ENCODE measurements at regions not wholly inside any gene's neighbourhood (a gene's known extent, or its start where the extent isn't known, plus 50 kb on each side); places are given as distances from the start of the nearest gene placed in this dataset.

DNA sequence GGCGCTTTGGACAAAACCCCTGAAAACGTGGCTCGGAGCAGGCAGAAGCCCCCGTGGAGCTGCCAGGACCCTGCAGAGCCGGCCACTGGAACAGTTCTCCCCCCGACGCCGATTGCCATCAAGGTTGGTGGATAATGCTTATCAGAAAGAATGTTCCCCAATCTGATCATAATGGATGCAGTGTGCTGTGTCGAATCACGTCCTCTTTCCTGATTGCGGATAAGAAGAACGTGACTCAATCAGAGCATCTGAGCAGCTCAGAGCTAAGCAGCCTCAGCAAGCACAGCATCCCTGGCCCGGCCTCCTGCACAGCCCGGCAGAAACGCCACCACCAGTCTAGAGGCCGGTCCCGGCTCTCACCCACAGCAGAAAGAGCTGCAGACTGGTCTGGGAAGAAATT, 488.0 kb downstream of the EIPR1 start:
- no peak for DNase-seq

DNA sequence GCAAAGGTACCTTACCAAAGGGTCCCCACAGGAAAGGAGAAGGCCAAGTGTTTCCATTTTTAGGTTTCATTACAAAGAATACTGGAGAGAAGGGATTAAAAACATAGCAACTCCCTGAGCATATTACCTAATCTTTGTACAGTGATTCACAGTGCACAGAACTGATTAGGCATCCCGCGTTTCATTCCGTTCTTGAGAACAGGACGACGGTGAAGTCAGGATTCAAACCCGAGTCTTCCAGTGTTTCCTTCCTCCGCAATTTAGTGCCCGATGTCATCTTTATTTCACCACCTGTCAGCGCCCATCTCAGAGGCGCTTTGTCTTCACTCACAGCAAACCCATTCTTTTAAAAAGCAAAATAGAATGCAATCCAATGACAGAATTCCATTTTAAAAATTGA, 488.5 kb downstream of the EIPR1 start:
- DNase-seq = no peak

DNA sequence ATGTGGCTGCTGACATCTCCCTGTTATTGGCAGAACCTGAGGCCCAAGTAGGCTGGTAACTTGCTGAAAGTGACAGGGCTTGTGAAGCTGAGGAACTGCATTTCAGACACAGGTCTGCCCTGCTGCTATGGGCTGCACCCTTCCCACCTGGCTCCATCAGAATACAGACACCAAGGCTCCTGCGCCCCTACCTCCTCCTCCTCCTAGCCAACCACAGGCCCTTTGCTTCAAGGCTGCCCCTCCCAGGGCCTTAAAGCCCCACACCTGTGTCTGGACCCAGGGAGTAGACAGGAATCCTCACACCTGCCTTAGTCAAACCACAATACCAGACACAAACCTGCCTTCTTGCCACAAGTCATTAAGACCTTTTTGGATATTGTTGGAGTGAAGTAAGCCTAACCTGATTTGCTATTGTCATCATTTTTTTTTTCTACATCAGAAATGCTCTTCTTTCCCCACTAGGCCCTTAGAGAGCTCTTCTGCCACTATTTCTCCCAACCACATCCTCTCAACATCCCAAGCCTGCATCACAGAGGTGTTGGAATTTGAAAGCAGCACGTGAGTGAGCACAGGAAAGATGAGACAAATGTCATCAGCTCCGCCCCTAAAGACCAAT, 489.7 kb downstream of the EIPR1 start:
- DNase-seq = no peak

DNA sequence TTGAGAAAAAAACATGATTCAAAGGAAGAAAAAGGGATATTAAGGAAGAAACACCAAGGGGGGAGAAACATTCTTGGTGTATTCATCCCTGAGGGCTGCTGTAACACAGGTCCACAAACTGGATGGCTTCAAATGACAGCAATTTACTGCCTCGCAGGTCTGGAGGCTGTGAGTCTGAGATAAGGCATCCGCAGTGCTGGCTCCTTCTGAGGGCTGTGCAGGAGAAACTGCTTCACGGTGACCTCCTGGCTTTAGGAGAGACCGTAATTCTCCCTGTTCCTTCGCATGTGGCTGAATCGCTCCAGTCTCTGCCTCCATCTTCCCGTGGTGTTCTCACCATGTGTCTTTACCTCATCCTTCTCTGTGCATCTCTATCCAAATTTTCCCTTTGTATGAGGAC, 490.7 kb downstream of the EIPR1 start:
- no peak for DNase-seq

DNA sequence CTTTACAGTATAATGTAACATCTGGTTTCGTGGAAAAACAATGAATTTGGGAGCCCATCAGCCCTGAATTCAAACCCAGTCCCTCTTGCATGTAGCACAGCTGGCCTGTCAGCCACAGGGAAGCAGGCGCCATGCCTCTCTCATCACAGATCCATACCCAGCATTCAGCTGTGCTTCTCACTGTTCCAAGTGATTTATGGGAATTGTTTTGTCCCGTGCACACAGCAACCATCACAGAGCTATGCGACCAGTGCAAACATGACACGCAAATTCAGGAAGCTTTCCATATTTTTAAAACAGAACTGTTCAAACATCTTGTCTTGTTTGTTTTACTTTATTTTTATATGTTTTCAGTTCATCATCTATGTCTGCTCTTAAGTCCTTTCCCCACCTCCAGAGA, 496.1 kb downstream of the EIPR1 start:
- no peak for DNase-seq

DNA sequence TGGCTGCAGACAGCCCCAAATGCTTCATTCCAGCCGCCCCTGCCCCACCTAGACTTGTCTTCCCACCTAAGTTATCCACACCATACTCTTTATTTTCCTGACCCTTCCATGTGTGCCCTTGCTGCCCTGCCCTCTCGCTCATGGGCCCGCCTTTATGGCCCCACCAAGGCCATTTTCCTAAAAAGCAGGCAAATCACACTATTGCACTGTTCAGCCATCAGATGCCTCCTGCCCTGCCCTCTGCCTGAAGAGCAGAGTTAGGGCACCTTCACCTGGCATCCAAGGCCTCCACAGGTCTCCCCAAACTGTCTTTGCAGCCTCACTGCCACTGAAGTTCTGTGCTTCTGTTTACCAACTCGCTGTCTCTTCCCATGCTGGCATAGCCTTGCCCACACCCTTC, 496.7 kb downstream of the EIPR1 start:
- DNase-seq = no peak

DNA sequence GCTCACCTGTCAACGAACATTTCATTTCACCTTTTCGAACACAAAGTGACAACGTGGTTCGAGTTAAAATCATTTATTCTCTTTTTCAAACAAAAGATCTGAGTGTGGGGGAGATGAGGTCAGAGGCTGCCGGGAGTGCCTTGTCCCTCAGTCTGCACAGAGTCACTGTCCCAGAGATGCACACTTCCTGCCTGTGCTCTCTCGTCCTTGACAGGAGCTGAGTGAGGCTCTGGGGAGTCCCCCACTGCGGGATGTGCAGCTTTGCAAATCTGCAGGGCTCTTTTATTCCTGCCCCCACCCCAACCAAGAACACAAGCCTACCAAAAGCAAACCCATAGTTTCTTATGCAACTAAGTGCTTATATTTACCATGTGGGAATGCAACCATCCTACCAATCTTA, 497.8 kb downstream of the EIPR1 start:
- no peak for DNase-seq

DNA sequence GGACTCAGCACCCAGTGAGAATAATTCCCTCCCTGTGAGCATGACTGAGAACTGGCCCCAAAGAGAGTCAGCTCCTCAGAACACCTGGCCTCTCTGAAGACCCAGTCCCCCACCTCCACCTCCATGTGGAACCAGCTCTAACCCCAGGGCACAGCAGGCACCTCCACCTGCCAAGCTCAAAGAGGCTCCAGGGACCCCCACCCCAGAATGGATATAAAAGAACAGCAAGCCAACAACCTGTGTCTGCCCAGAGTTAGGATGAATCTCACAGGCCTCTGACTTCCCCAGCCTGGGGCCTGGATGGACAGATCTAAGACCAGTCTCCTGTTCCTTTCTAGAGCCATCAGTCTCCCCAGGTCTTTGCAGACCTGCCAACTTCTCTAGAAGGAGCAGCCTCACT, 498.5 kb downstream of the EIPR1 start:
- DNase-seq = no peak

DNA sequence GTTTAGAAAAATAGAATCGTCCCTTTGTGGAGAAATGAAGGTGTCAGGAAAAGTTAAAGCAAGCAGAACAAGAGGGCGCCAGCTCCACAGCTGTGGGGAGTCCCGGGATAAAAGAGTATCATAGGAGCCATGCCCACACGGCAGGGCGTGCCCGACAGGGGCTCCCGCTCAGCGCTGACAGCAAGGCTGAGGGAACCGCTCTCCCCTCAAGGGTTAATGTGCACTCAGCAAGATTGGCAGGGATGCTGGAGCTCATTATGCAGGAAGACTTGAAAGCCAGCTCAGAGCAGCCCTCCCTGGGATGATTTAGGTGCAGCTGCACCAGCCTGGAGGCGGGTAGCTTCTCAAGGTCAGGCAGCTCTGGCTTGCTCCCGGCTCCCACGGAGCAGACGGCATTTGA, 500.2 kb downstream of the EIPR1 start:
- no peak for DNase-seq

DNA sequence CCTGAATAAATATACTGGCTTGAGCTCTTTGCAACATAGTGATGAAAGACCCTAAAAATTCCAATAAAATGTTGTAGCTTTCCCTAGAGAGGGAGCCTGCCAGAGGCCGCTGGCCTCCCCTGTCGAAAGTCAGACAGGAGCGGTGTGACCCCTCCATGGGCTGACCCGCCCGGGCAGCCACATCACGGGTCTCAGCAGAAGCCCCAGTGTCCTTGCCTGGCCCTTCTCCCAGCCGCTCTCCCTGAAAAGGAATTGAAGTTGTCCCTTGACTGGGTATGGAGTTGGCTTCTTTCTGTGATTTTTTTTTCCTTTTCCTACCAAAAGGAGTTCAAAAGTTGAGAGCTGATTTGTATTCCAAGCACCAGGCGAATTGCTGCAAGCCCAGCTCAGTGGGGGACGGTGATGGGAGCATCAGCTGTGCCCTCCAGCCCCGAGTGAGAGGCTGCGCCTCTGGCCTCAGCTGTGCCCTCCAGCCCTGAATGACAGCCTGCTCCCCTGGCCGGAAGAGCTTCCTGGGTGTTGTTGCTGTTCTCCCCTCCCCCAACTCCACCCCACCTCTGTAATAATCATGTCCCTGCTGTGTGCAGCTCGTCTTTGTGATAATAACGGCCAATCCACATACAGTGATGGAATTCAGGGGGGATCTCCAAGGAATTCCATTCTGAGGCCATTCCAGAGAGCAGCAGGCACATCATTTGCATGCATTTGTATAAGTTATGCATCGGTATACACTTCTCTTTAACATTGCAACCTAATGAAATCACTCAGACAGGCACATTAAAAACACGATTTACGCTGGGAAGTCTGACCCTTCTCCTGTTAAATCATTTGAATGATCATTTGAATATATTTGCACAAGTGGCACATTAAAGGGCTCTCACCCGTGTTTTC, 501.0 kb downstream of the EIPR1 start:
- no peak for DNase-seq

DNA sequence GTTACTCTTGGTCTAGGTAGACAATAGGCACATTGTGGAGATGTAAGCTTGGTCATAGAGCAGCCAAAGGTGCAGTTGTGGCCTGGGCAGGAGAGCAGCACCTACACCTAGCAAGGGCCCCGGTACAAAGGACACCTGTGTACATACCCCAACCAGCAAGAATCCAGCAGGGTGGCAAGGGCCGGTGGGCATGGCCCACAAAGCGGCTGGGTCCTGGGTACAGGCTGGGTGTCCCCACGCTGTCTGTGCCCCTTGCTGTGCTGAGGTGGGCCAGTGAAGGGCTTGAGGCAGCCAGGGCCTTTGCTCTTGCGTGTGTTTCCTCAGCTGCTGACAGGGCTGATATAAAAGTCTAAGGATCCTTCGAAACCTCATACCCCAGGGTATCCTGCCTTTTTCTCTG, 501.8 kb downstream of the EIPR1 start:
- no peak for DNase-seq

DNA sequence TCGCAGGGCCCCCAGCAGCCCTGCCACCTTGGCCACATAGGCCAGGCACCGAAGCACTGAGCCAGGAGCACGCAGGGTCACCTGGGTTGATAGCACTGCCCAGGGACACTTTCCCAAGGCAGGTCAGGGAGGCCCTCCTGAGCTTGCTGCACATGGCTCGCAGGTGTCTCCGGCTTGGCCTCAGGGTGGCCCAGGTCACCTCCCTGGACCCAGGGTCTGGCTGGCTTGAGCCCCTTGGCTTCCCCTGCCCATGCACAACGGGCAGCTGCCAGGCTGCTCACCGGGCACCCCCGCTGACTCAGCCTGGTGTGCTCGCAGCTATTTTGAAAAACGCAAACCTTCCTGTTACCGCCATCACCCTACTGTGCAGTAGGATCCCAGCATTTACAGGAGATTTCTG, 502.3 kb downstream of the EIPR1 start:
- DNase-seq = no peak

DNA sequence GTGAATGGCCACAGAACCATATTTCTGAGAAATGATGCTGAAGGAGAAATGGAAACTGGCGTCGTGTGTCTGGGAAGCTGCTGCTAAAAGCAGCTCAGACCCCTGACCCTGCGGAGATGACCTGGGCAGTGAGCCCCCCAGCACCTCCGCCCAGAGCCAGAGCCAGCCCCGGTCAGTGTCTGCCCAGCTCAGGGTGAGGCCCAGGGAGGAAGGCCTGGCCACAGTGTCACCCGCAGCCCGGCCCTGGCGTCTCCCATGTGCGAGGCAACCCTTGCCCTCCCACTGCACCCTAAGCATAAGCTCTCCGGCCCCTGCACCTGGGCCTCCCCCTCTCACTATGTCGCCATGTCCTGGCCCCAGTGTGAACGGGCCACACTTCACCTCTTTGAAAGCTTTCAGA, 502.8 kb downstream of the EIPR1 start:
- no peak for DNase-seq

DNA sequence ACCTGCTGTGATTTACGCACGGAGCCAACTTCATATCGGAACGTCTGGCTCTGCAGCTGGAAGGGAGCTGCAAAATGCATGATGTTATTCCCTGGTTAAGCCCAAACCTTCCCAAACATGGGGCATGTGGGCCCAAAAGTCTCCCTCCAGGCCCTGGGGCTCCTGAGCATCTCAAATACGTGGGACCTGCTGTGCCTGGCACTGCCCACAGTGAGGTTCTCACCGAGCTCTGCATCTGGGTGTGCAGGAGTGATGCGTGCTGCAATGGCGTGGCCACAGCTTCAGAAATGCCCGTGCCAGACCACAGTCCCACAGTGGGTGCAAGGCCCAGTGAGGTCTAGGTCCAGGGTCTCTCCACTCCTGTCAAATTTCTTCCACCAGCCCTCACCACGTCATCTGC, 503.3 kb downstream of the EIPR1 start:
- no peak for DNase-seq

DNA sequence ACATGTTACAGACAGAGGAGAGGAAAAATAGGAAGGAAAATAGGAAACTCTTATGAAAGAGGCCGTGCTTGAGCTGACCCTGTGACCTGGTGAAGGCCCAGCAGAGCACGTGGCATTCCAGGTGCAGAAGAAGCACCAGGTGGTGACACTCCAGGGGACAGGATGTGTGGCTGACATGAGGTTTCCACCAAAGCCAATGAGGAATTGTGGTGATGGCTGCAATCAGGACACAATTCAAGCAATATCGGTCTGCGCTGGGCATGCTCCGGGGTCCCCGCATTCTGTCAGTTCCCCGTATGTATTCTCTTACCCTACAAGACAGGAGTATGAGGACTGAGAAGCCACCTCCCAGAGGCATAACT, 504.2 kb downstream of the EIPR1 start:
- DNase-seq = no peak

DNA sequence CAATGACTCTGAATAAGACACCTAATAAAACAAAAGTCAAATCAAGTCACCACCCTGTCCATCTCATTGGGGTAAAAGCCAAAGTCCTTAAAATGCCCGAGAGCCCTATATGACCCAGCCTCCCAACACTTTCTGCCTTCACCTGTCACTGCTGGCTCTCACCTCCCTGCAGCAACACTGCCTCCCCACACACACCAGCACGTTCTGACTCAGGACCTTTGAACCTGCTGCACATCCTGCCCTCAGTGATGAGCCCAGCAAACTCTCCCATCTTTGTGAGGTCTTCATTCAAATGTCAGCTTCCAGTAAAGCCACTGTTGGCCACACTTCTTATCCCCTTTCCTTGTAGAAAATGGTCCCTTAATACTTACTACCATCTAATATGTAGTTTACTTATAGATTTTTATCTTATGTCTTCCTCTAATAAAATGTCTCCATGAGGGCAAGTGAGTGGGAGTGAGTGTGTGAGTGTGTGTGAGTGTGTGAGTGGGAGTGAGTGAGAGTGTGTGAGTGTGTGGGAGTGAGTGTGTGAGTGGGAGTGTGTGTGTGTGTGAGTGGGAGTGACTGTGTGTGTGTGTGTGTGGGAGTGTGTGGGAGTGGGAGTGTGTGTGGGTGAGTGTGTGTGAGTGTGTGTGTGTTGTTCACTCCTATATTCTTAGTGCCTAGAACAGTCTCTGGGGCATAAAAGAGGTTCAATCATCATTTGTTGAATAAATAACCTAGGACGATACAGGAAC, 504.7 kb downstream of the EIPR1 start:
- DNase-seq = no peak

DNA sequence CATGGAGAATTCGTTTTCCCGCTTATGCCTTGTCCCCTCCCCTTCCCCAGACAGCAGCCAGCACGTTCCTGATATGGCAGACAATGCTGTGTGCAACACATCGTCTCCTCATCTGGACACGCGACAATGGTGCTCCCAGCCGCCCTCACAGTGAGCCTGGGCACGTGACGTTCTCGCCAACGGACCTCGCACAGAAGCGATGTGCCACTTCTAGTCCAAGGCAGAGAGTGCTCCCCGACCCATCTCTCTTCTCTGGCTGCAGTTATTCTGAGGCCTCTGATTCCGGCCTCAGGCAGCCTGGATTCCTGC, 505.4 kb downstream of the EIPR1 start:
- DNase-seq = no peak

DNA sequence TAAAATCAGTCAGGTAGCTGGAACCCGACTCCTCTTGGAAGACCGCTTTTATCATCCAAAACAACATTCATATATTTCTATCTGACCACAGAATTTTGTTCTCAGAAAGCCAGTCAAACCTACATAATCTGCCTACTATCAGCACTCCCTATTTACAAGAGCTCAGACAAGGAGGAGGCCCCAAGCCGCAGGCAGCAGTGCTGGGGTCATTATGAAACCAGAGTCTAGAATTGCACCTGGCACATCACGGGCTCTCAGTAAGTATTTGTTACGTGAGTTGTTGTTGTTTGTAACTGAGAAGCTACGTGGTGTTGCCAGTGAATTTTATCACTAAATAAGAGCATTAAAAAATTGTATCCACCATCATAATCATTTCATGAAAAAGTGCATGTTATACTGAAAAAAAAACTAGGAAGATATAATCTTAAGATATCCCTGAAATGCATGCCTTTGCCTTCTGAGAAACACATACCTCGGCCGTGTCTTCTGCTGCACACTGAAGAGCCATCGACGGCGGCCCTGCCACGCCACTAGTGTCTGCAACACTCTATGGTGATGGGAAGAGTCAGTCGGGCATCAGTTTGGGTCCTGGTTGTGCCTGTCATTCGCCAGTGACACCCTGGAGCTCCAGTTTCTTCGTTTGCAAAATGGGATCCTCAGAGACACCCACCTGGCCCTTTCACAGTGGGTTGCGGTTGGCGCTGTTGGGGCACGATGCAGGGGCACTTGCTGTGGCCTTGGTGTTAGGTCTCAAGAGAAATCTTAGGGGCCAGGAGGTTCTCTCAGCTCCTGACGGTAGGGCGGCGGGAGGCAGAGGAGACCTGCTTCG, 505.9 kb downstream of the EIPR1 start:
- no peak for DNase-seq

DNA sequence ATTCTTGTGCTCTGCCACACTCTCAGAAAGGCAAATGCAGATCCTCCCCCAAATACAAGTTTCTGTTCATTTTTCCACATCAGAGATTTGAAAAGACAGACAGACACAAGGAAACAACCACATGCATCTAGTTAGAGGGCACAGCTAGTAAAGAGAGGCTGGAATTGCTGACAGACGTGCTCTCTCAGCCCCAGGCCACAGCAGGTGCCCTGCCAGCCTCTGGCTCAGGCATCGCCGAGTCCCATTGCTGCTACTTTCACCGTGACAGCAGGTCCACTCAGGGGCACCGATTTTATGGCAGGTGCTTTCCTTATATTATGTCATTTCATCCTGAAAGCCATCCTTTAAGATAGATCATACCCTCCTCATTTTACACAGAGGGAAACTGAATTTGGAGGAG, 507.5 kb downstream of the EIPR1 start:
- no peak for DNase-seq

DNA sequence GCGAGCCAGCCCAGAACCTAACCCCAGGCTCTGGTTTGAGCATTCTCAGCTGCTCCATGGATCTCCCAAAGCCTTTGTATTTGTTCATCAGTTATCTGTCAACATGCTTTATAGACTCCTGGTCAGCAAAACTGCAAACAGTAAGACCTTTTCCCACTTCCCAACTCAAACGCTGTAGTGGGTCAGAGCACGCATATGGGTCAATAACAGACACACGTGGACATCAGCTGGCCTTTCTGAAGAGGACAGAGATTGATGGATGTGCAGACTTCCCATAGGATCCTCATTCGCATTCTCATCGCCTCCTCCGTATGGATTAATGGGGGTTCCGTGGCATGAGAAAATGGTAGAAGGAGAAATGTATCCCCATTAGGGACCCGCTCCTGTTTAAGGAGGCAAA, 508.1 kb downstream of the EIPR1 start:
- DNase-seq = no peak

DNA sequence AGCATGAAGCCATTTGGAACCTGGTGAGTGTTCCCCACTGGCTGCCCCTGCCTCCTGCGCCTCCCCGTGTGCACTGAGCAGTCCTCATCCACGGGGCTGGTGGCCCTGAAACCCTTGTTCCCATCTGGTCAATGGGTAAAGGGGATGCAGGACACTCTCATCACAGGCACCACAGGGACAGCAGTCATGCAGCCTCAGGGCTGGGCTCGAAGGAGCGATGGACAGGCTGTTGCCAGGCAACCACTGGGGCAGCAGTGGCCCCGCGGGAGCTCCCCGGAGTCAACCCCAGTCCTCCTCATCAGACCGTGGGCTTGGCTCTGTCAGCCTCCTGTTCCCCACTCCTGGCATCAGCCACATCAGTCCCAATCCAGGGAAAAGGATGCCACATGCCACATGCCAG, 509.5 kb downstream of the EIPR1 start:
- DNase-seq = no peak

DNA sequence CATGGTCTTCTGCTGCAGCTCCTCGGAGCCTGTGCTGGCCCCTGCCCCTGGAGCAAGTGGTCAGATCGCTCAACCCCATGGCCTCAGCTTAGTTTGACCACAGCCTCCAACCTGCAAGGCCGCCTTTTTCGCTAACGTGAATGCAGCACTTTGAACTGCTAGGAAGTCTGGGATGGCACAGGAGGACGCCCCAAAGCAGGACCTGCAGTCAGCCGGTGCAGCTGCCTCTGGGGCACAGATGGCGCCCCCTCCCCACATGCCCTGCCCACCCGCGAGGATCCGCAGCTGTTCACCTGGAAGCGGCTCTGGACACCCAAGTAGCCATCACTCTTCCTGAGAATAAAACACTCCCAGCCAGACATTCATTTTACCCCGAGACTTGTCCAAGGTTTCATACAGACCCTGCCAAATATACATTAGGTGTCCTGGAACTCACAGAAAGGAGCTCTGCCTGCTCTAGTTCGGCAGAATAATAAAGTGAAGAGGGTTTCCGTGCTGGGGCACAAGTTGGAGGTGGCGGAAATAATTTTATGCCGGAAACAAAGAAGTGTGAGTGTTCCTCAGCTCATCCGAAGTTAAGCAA, 510.1 kb downstream of the EIPR1 start:
- DNase-seq = no peak

DNA sequence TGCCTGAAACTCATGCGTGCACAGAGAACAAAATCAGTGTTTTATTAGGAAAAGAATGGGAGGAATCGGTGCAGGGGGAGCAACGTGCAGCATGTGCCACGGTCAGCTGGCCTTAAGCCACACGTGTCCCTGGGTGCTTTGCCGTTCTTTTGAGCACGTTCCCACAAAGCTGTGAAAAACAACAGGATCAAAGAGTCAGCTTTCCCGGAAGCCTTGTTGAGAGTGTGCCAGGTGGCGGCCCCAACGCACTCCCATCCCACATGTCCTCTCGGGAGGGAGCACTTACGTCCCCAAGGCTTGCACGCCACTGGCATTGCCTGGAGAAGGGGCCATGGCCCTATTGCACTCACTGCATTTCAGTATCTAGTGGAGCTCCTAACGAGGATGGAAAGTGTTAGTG, 511.2 kb downstream of the EIPR1 start:
- no peak for DNase-seq

All from hematopoietic multipotent progenitor cell treated with erythropoietin and hydrocortisone succinate and interleukin-3 and kit ligand, for 6 days (in vitro differentiated cells).